Activated T-cell treated with anti-CD3 and anti-CD28 coated beads, Interleukin-2, amount 50 U/mL, for 72 hours (primary cell): ENCODE measurements at regions not wholly inside any gene's neighbourhood (a gene's known extent, or its start where the extent isn't known, plus 50 kb on each side); places are given as distances from the start of the nearest gene placed in this dataset.
A peak's percentile ranks its signal among the peaks of the same experiment; 100 is the strongest.

ENCODE experiments used
- ATAC-seq, 2 donors: fragments of 150-1000 bp; cut with Tn5 transposase; replicated peaks in 1 of 2; 2 replicates each; pipeline ENCODE4 v1.10.0; 2021; ENCODE audit warnings: moderate library complexity in 2 of 2, mild to moderate bottlenecking in 1 of 2
- DNase-seq, 2 donors: peaks; one replicate each; pipeline ENCODE4 v3.0.0; 2021 to 2022; ENCODE audit warnings: mixed read lengths in 1 of 2
- H3K27ac Mint-ChIP-seq: one replicate; pipeline ENCODE4 v1.8.0; 2022; ENCODE audit warnings: mild to moderate bottlenecking, moderate library complexity, mixed read lengths
- H3K27me3 Mint-ChIP-seq: one replicate; pipeline ENCODE4 v1.8.0; 2022; ENCODE audit warnings: low read depth, mixed read lengths
- H3K36me3 Mint-ChIP-seq, 2 donors: one replicate each; pipeline ENCODE4 v1.8.0; 2022; ENCODE audit warnings: mixed read lengths in 2 of 2, mild to moderate bottlenecking in 1 of 2; ENCODE audit not compliant: insufficient read depth in 2 of 2
- H3K4me1 Mint-ChIP-seq: one replicate; pipeline ENCODE4 v1.8.0; 2022; ENCODE audit warnings: low read depth, mixed read lengths
- H3K4me3 Mint-ChIP-seq, 2 donors: one replicate each; pipeline ENCODE4 v1.8.0; 2022; ENCODE audit warnings: mild to moderate bottlenecking in 2 of 2, mixed read lengths in 2 of 2, moderate library complexity in 2 of 2
- H3K9me3 Mint-ChIP-seq, 2 donors: one replicate each; pipeline ENCODE4 v1.8.0; 2022; ENCODE audit warnings: mixed read lengths in 2 of 2

DNA sequence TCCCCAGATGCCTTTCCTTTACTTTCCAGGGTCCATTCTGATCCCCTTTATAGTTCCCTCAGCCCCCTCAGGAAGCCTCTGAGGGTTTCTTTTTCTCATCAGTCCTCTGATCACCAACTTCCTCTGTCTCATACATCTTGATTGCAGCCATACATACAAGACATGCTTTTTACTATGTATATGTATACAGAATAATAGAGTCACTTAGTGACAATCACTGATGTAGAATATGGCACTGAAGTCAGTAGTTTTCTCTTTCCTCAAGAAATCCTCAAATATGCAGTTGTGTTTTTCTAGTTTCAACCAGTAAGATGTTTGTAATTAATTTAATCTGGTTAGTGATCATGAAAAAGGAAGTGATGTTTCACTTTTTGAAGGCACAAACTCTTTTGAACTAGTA lies 364.1 kb downstream of the MAN2A1 start:
- Mint-ChIP-seq H3K4me3 (peak overlapping the region; percentile 9 to 37), H3K9me3 (no peaks in the 10 kb centered on the region), H3K27ac (peak overlapping the region; percentile 48), H3K4me1 (peaks cover 47% of the 10 kb centered on the region), H3K27me3 (no peaks in the 10 kb centered on the region), H3K36me3 (peaks cover 0 to 1% of the 10 kb centered on the region in 2 donors)
- ATAC-seq: peak; percentile 67 to 76
- no peak for DNase-seq

DNA sequence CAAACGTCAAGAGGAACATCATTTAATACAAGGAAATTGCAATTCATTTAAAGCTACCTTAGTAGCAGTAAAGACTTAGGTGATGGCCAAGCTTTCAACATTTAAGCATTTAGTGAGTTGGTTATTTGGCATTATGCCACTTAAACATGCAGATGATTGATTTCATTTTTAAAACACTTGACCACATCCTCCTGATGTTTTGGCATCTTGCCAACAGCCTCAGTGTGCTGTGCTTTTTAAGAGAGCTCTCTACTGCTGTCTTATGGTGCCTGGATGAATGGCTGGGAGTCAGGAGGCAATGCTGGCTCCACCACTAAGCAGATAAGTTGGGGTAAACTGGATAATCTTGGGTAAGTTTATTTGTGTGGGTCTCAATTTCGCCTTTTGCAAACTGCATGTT lies 364.5 kb downstream of the MAN2A1 start:
- Mint-ChIP-seq H3K4me1 (peaks cover 47% of the 10 kb centered on the region), H3K36me3 (peaks cover 0 to 1% of the 10 kb centered on the region in 2 donors), H3K27ac (peak overlapping the region; percentile 48), H3K9me3 (no peaks in the 10 kb centered on the region), H3K27me3 (no peaks in the 10 kb centered on the region), H3K4me3 (peak overlapping the region; percentile 9 to 37)
- DNase-seq: peak; percentile 79
- peak; percentile 92 to 93 for ATAC-seq

DNA sequence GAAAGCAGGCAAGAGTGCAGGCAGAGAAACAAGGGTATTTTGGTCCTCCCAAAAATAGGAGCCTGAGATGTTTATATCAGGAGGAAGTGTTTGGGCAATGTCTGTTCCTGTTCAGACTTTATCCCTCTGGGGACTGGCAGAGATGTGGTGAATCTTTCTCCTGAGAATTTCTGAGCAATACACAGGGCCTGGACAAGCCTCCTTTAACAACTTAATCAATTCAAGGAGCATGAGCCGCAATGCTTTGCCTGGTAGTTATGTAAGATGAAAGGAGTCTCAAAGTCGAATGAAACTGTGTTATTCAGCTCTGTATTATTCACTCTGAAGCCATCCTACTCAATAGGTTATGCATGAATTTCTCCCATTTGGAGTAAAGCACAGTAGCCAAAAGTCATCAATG lies 365.6 kb downstream of the MAN2A1 start:
- Mint-ChIP-seq H3K27ac (no peak overlapping the region), H3K27me3 (no peaks in the 10 kb centered on the region), H3K4me3 (no peak overlapping the region), H3K4me1 (peaks cover 41% of the 10 kb centered on the region), H3K36me3 (peaks cover 0 to 1% of the 10 kb centered on the region in 2 donors), H3K9me3 (no peaks in the 10 kb centered on the region)
- ATAC-seq (no peak), DNase-seq (no peak)

DNA sequence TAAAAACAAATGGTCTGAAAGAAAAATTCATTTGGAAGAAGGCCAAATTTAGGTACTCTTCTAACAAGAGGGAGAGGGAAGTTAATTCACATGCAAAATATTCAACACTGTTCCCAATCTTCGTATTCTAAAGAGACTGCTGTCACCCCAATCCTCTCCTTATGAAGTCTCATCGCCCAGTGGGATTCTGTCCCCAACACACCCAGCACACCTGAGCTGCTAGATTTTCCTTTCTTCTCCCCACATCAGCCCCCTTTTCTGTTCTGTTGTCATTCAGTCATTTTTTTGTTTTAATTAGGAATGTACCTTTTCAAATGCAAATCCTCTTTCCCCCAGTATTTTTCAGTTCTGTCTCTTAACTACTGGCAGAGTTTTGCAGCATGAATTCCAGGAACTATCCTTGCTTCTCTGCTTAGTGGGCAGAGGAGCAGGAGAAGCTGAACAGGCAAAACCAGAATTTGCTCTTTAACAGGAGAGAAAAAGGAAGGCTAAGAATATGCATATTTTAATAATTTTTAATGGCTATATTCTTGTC lies 366.9 kb downstream of the MAN2A1 start:
- Mint-ChIP-seq H3K27ac (no peak overlapping the region), H3K4me1 (peaks cover 36% of the 10 kb centered on the region), H3K27me3 (no peaks in the 10 kb centered on the region), H3K9me3 (no peaks in the 10 kb centered on the region), H3K4me3 (no peak overlapping the region), H3K36me3 (peaks cover 0 to 1% of the 10 kb centered on the region in 2 donors)
- DNase-seq (no peak), ATAC-seq (no peak)

DNA sequence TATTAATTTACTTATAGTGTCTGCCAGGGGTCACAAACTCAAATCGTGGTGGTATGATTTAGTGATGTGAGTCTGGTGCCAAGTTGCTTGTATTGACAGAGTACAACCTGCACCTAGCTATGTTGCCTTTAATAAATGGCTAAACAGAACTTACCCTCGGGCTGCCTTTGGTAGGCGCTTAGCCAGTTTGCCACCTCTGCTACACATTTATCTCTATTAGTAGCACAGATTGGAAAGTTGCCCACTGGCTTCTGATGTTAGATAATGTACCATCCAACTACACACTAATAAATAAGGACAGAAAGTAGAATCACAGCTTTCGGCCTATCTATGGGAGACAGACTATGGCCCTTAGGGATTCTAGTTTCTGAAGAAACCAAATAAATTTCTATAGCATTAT lies 368.4 kb downstream of the MAN2A1 start:
- DNase-seq: no peak
- Mint-ChIP-seq H3K27me3 (no peaks in the 10 kb centered on the region), H3K27ac (no peak overlapping the region), H3K4me1 (peaks cover 46% of the 10 kb centered on the region), H3K36me3 (peaks cover 0 to 1% of the 10 kb centered on the region in 2 donors), H3K4me3 (no peak overlapping the region), H3K9me3 (no peaks in the 10 kb centered on the region)
- no peak for ATAC-seq

DNA sequence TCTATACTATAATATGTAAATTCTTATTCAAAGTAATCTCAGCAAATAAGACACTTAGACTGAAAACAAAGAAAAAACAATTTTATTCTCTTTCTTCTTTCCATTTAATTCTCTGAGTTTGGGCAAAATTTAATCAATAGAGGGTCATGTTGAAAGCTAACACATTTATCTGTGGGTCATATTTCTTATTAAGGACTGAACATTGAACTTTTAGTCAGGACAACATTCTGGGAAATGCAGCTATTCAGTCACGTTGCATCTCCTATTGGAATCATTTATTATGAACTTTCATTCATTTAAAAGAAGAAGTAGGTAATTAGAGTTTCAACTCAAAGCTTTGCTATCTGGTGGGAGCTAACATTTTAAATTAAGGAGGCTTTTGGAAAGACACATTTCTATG lies 372.5 kb downstream of the MAN2A1 start:
- Mint-ChIP-seq H3K4me1 (peaks cover 35% of the 10 kb centered on the region), H3K27me3 (no peaks in the 10 kb centered on the region), H3K27ac (no peak overlapping the region), H3K4me3 (no peak overlapping the region), H3K9me3 (no peaks in the 10 kb centered on the region), H3K36me3 (no peaks in the 10 kb centered on the region)
- DNase-seq (no peak), ATAC-seq (no peak)

DNA sequence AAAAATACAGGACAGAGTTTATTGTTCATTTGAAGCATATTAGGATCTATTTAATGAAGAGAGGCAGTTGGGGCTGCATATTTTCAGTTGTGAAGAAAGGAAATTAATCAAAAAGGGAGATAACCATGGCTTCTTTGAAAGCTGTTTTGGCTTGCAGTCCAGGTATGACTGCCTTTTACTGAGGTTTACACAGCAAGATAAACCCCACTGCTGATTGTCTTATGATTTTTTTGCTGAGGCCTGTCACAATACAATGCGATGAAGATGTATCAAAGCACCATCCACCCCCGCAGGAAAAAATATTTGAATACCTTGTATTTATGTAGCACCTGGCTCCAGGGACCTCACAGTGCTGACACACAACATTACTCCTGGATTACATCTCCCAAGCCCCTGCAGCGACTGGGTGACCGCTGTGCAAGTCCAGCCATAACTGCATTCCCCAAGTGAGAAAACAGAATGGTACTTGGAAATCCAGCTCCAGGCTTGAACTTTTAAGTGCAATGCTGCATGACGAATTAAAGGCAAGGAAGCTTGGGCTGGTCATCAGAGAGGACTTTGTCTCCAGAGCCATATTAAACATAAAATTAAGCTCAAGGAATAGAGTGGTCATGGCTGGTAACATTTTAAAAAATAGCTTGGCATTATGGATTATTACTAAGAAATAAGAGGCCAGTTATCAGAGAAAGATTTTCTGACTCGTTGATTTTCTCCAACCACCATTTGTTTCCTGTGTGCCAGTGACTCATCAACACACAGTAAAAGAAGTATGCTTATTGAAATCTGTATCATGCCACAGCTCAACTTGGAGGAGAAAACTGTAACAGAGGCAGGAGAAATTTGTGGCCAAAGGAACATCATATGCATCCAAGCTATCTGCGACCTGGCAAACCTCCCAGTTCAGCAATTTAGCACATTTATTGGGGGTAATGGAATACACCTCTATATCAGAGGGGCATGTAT lies 374.2 kb downstream of the MAN2A1 start:
- Mint-ChIP-seq H3K4me1 (peaks cover 38% of the 10 kb centered on the region), H3K27me3 (no peaks in the 10 kb centered on the region), H3K36me3 (peaks cover 2 to 4% of the 10 kb centered on the region in 2 donors), H3K9me3 (peaks cover 2 to 6% of the 10 kb centered on the region in 2 donors), H3K27ac (no peak overlapping the region), H3K4me3 (peak overlapping the region; percentile 18 to 38)
- DNase-seq (peak in 1 of 2 donors; percentile 6), ATAC-seq (peak; percentile 91 to 92)

DNA sequence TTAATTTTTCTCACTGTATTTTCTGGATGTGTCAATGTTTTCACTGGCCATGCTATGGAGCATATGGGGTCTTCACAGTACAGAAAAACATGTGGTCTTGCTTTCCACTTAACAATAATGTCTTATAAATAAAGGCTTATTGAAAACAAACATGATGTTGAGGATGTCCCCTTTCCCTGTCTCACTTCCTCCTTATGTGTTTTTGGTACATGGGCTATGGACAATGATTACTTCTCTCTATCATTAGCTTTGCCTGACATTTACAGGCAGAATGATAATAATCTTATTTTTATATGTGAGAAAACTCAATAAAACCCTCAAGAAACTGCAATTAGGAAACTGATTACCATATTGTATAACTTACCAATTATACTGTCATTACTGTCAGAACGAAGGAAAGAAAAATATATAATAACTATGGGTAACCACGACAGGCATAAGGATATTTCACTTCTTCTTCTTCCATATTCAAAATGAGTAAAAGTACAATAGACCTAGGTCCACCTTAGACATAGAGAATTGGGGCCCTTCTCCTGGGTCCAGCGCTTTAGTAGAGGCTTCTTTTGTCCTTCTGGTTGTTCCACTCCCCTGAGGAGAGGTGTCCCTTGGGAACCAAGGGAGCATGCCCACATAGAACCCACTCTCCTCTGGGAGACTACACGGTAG lies 375.0 kb downstream of the MAN2A1 start:
- Mint-ChIP-seq H3K36me3 (peaks cover 2 to 12% of the 10 kb centered on the region in 2 donors), H3K4me1 (peaks cover 38% of the 10 kb centered on the region), H3K9me3 (peaks cover 4 to 11% of the 10 kb centered on the region in 2 donors), H3K4me3 (peak overlapping the region in 1 of 2 donors; percentile 31), H3K27me3 (no peaks in the 10 kb centered on the region), H3K27ac (peak overlapping the region; percentile 74)
- DNase-seq: no peak
- ATAC-seq: peak in 1 of 2 donors; percentile 14

DNA sequence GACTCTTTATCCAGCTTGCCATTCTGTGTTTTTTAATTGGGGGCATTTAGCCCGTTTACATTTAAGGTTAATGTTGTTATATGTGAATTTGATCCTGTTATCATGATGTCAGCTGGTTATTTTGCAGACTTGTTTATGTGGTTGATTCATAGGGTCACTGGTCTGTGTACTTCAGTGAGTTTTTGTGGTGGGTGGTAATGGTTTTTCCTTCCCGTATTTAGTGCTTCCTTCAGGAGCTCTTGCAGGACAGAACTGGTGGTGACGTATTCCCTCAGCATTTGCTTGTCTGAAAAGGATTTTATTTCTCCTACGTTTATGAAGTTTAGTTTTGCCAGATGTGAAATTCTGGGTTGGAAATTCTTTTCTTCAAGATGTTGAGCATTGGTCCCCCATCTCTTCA lies 381.1 kb downstream of the MAN2A1 start:
- no peak overlapping the region for H3K27ac Mint-ChIP-seq
- H3K9me3 Mint-ChIP-seq: peaks cover 29 to 30% of the 10 kb centered on the region in 2 donors
- no peak overlapping the region for H3K4me3 Mint-ChIP-seq
- H3K27me3 Mint-ChIP-seq: no peaks in the 10 kb centered on the region
- H3K4me1 Mint-ChIP-seq: peaks cover 6% of the 10 kb centered on the region
- peaks cover 18 to 46% of the 10 kb centered on the region in 2 donors for H3K36me3 Mint-ChIP-seq
- ATAC-seq (no peak), DNase-seq (no peak)

DNA sequence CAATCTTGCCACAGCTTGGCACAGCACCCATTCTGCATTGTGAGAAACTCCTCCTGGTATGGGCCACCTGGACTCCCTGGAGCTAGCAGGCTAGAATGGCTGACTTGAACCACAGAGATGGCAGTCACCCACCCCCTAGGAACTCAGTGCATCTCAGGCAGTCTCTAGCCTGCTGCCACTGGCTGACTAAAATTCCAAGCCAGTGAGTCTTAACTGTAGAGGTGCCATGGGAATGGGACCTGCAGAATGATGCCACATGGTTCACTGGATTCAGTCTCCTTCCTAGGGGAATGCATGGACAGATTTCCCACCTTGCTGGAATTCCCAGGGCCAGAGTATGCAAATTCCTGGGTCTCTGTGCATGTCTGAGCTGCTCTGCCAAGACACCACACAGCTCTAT lies 382.9 kb downstream of the MAN2A1 start:
- peaks cover 6% of the 10 kb centered on the region for H3K4me1 Mint-ChIP-seq
- peaks cover 18 to 50% of the 10 kb centered on the region in 2 donors for H3K36me3 Mint-ChIP-seq
- peaks cover 29 to 36% of the 10 kb centered on the region in 2 donors for H3K9me3 Mint-ChIP-seq
- no peak overlapping the region for H3K4me3 Mint-ChIP-seq
- no peak overlapping the region for H3K27ac Mint-ChIP-seq
- ATAC-seq (no peak), DNase-seq (no peak)
- no peaks in the 10 kb centered on the region for H3K27me3 Mint-ChIP-seq

DNA sequence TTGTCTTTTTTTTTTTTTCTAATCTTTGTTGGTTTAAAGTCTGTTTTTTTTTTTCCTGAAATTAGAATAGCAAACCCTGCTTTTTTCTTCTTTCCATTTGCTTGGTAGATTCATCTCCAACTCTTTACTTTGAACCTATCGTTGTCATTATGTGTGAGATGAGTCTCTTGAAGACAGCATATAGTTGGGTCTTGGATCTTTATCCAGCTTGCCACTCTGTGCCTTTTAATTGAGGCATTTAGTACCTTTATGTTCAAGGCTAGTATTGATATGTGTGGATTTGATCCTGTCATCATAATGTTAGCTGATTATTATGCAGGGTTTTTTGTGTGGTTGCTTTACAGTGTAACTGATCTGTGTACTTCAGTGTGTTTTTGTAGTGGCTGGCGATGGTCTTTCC lies 383.8 kb downstream of the MAN2A1 start:
- Mint-ChIP-seq H3K4me1 (peaks cover 6% of the 10 kb centered on the region), H3K36me3 (peaks cover 16 to 48% of the 10 kb centered on the region in 2 donors), H3K27ac (no peak overlapping the region)

DNA sequence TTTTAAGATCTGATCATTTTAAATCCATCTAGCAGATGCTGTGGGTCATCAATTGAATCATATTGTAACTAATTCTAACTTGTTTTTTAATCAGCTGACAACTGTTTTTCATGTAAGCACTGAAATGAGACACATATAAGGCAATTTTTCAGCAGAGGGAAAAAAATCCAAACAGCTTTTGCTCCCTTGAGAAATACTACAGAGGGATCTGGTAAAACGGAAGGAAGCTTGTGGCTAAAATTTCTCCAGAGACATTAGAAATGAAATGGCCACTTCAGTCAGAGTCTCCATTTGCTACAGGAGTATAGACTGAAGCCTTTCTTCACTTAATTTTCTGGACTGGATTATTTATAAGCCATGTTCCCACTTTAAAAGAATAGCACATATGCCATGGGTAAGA lies 385.9 kb downstream of the MAN2A1 start:
- H3K27me3 Mint-ChIP-seq: no peaks in the 10 kb centered on the region
- no peak for ATAC-seq
- H3K36me3 Mint-ChIP-seq: peaks cover 13 to 33% of the 10 kb centered on the region in 2 donors
- H3K27ac Mint-ChIP-seq: no peak overlapping the region
- H3K9me3 Mint-ChIP-seq: peaks cover 12 to 22% of the 10 kb centered on the region in 2 donors
- DNase-seq: no peak
- peaks cover 6% of the 10 kb centered on the region for H3K4me1 Mint-ChIP-seq
- H3K4me3 Mint-ChIP-seq: no peak overlapping the region

More for the DNA sequence above, 383.8 kb downstream of the MAN2A1 start:
- no peak for DNase-seq
- H3K27me3 Mint-ChIP-seq: no peaks in the 10 kb centered on the region
- ATAC-seq: no peak
- H3K9me3 Mint-ChIP-seq: peaks cover 25 to 35% of the 10 kb centered on the region in 2 donors
- no peak overlapping the region for H3K4me3 Mint-ChIP-seq

DNA sequence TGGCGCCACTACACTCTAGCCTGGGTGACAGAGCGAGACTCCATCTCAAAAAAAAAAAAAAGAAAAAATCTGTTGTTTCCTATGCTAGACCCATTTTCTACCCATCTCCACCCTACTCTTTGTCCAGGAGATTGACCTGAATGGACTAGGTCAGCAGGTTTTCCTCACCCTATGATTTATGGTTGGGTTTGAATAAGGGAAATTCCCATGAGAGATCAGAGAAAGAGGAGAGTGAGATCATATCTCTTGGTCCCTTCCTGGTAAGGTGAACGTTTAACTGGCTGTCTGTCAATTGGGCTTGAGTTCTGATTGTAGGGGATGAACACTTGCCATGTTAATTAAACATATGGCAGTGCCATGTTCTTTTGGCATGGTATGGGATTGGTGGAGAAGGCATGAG lies 387.4 kb downstream of the MAN2A1 start:
- Mint-ChIP-seq H3K4me3 (no peak overlapping the region), H3K27ac (no peak overlapping the region)
- ATAC-seq: peak in 1 of 2 donors; percentile 51

More for the DNA sequence above, 387.4 kb downstream of the MAN2A1 start:
- Mint-ChIP-seq H3K4me1 (peaks cover 6% of the 10 kb centered on the region), H3K27me3 (no peaks in the 10 kb centered on the region), H3K9me3 (peaks cover 9 to 17% of the 10 kb centered on the region in 2 donors), H3K36me3 (peaks cover 11 to 27% of the 10 kb centered on the region in 2 donors)
- DNase-seq: no peak
